WTC11 (cell line): ENCODE measurements at regions not wholly inside any gene's neighbourhood (a gene's known extent, or its start where the extent isn't known, plus 50 kb on each side); places are given as distances from the start of the nearest gene placed in this dataset.

Source experiments
- ATAC-seq: fragments of 200-7000 bp; cut with Tn5 transposase; 2 replicates; pipeline ENCODE4 v1.10.0; 2021; ENCODE audit warnings: mild to moderate bottlenecking, moderate library complexity
- CTCF ChIA-PET: fragments of 300-600 bp; sonication (Branson Sonifier 250); formaldehyde crosslinking; loops from one replicate; lab custom pipeline; 2021; ENCODE audit warnings: antibody characterized with exemption; lab: Charles Lee
- POLR2A ChIA-PET: fragments of 350-600 bp; sonication (Branson Sonifier 250); formaldehyde crosslinking; loops from one replicate; lab custom pipeline; 2021; ENCODE audit warnings: antibody characterized with exemption; lab: Charles Lee
- DNase-seq: peaks from one replicate; pipeline ENCODE4 v3.0.0; 2021; ENCODE audit warnings: low spot score
- H3K27ac Mint-ChIP-seq: 2 replicates; pipeline ENCODE4 v1.8.0; 2021; ENCODE audit warnings: mixed read lengths
- H3K27me3 Mint-ChIP-seq: 2 replicates; pipeline ENCODE4 v1.8.0; 2021; ENCODE audit warnings: low read depth, mild to moderate bottlenecking, moderate library complexity, mixed read lengths
- H3K36me3 Mint-ChIP-seq: 2 replicates; pipeline ENCODE4 v1.8.0; 2021; ENCODE audit warnings: mixed read lengths
- H3K4me1 Mint-ChIP-seq: 2 replicates; pipeline ENCODE4 v1.8.0; 2022; ENCODE audit warnings: mixed read lengths
- H3K4me3 Mint-ChIP-seq: 2 replicates; pipeline ENCODE4 v1.8.0; 2021; ENCODE audit warnings: mild to moderate bottlenecking, moderate library complexity, mixed read lengths
- H3K9me3 Mint-ChIP-seq: 2 replicates; pipeline ENCODE4 v1.8.0; 2021; ENCODE audit warnings: mixed read lengths
- ATF1 ChIP-seq: sonication (generic); formaldehyde crosslinking; IDR thresholded peaks from 2 replicates; pipeline ENCODE4 v1.8.1; 2023; ENCODE audit warnings: mild to moderate bottlenecking, moderate library complexity, missing genetic modification reagents
- CBFB ChIP-seq: sonication (generic); formaldehyde crosslinking; IDR thresholded peaks from 2 replicates; pipeline ENCODE4 v1.8.1; 2022; ENCODE audit warnings: mild to moderate bottlenecking, low read depth, missing genetic modification reagents
- ETV6 ChIP-seq: sonication (generic); formaldehyde crosslinking; IDR thresholded peaks from 2 replicates; pipeline ENCODE4 v1.8.1; 2022; ENCODE audit warnings: mild to moderate bottlenecking, missing genetic modification reagents
- NR1H2 ChIP-seq: sonication (generic); formaldehyde crosslinking; IDR thresholded peaks from 2 replicates; pipeline ENCODE4 v1.9.0; 2021; ENCODE audit warnings: mild to moderate bottlenecking, moderate library complexity, missing genetic modification reagents
- SMAD4 ChIP-seq: sonication (generic); formaldehyde crosslinking; IDR thresholded peaks from 2 replicates; pipeline ENCODE4 v1.8.0; 2022; ENCODE audit warnings: mild to moderate bottlenecking, missing genetic modification reagents
- TP53 ChIP-seq: sonication (generic); formaldehyde crosslinking; IDR thresholded peaks from 2 replicates; pipeline ENCODE4 v1.8.1; 2023; ENCODE audit warnings: mild to moderate bottlenecking, missing genetic modification reagents
- ZNF396 ChIP-seq: fragments of 250-450 bp; sonication (Bioruptor Pico); IDR thresholded peaks from 2 replicates; pipeline ENCODE4 v1.8.0; 2021; ENCODE audit warnings: mild to moderate bottlenecking, moderate library complexity, borderline replicate concordance
- TF ChIP-seq, protein P1 (sequence below): sonication (generic); formaldehyde crosslinking; IDR thresholded peaks from 2 replicates; pipeline ENCODE4 v1.8.1; 2023; ENCODE audit warnings: mild to moderate bottlenecking, missing genetic modification reagents, moderate library complexity
- TF ChIP-seq, protein P2 (sequence below): sonication (generic); formaldehyde crosslinking; conservative IDR thresholded peaks from 2 replicates; pipeline ENCODE4 v1.8.1; 2023; ENCODE audit warnings: mild to moderate bottlenecking, low read depth, missing genetic modification reagents, moderate library complexity
- TF ChIP-seq, protein P3 (sequence below): sonication (generic); formaldehyde crosslinking; IDR thresholded peaks from 2 replicates; pipeline ENCODE4 v1.8.0; 2022; ENCODE audit warnings: mild to moderate bottlenecking, missing genetic modification reagents
- TF ChIP-seq, protein P4 (sequence below): sonication (generic); formaldehyde crosslinking; IDR thresholded peaks from 2 replicates; pipeline ENCODE4 v1.8.0; 2022; ENCODE audit warnings: missing genetic modification reagents
- TF ChIP-seq, protein P5 (sequence below): fragments of 250-450 bp; sonication (Bioruptor Pico); IDR thresholded peaks from 2 replicates; pipeline ENCODE4 v1.9.0; 2021; ENCODE audit warnings: moderate library complexity, mild to moderate bottlenecking, inconsistent platforms, borderline replicate concordance
- TF ChIP-seq, protein P6 (sequence below): sonication (generic); formaldehyde crosslinking; IDR thresholded peaks from 2 replicates; pipeline ENCODE4 v1.8.1; 2023; ENCODE audit warnings: mild to moderate bottlenecking, missing genetic modification reagents
- TF ChIP-seq, protein P7 (sequence below): sonication (generic); formaldehyde crosslinking; IDR thresholded peaks from 2 replicates; pipeline ENCODE4 v1.8.0; 2023; ENCODE audit warnings: mild to moderate bottlenecking, missing genetic modification reagents

DNA sequence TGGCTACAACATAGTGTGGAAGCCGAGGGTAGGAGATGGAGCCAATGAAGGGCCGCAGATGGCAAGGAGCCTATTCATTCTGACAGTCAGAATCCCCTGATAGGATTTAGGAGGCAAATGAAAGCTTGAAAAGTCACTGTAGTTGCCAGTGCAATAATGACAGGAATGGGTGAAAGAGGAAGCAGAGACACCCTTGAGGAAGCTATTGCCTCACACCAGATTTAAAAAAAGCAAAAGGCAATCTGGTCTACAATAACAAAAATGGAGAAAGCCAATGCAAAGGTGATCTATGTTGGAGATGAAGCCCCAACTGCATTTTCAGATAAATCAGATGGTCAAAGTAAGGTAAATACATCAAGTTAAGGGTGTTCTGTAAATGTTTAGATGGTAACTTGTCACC is 158.5 kb downstream of the TUBA3C start:
- Mint-ChIP-seq H3K4me1 (no peaks in the 10 kb centered on the region), H3K9me3 (peaks cover 69% of the 10 kb centered on the region), H3K36me3 (peaks cover 70% of the 10 kb centered on the region), H3K27ac (no peak overlapping the region), H3K27me3 (0 out of 2 replicates have a peak, but pooled peaks cover 4% of the 10 kb centered on the region), H3K4me3 (no peak overlapping the region)
- no peak for DNase-seq
- CTCF ChIA-PET, result no interaction called here
- no peak for ATAC-seq
- TF ChIP-seq, protein P1, sequence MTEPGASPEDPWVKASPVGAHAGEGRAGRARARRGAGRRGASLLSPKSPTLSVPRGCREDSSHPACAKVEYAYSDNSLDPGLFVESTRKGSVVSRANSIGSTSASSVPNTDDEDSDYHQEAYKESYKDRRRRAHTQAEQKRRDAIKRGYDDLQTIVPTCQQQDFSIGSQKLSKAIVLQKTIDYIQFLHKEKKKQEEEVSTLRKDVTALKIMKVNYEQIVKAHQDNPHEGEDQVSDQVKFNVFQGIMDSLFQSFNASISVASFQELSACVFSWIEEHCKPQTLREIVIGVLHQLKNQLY (CRISPR knock-in tag), result no peak
- TF ChIP-seq SMAD4 (CRISPR knock-in tag), result no peak
- TF ChIP-seq ETV6 (CRISPR knock-in tag), result no peak
- no peak for TF ChIP-seq CBFB
- TF ChIP-seq, protein P2, sequence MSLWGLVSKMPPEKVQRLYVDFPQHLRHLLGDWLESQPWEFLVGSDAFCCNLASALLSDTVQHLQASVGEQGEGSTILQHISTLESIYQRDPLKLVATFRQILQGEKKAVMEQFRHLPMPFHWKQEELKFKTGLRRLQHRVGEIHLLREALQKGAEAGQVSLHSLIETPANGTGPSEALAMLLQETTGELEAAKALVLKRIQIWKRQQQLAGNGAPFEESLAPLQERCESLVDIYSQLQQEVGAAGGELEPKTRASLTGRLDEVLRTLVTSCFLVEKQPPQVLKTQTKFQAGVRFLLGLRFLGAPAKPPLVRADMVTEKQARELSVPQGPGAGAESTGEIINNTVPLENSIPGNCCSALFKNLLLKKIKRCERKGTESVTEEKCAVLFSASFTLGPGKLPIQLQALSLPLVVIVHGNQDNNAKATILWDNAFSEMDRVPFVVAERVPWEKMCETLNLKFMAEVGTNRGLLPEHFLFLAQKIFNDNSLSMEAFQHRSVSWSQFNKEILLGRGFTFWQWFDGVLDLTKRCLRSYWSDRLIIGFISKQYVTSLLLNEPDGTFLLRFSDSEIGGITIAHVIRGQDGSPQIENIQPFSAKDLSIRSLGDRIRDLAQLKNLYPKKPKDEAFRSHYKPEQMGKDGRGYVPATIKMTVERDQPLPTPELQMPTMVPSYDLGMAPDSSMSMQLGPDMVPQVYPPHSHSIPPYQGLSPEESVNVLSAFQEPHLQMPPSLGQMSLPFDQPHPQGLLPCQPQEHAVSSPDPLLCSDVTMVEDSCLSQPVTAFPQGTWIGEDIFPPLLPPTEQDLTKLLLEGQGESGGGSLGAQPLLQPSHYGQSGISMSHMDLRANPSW (CRISPR knock-in tag), result no peak
- TF ChIP-seq, protein P3, sequence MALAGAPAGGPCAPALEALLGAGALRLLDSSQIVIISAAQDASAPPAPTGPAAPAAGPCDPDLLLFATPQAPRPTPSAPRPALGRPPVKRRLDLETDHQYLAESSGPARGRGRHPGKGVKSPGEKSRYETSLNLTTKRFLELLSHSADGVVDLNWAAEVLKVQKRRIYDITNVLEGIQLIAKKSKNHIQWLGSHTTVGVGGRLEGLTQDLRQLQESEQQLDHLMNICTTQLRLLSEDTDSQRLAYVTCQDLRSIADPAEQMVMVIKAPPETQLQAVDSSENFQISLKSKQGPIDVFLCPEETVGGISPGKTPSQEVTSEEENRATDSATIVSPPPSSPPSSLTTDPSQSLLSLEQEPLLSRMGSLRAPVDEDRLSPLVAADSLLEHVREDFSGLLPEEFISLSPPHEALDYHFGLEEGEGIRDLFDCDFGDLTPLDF, result no peak
- TF ChIP-seq, protein P4, sequence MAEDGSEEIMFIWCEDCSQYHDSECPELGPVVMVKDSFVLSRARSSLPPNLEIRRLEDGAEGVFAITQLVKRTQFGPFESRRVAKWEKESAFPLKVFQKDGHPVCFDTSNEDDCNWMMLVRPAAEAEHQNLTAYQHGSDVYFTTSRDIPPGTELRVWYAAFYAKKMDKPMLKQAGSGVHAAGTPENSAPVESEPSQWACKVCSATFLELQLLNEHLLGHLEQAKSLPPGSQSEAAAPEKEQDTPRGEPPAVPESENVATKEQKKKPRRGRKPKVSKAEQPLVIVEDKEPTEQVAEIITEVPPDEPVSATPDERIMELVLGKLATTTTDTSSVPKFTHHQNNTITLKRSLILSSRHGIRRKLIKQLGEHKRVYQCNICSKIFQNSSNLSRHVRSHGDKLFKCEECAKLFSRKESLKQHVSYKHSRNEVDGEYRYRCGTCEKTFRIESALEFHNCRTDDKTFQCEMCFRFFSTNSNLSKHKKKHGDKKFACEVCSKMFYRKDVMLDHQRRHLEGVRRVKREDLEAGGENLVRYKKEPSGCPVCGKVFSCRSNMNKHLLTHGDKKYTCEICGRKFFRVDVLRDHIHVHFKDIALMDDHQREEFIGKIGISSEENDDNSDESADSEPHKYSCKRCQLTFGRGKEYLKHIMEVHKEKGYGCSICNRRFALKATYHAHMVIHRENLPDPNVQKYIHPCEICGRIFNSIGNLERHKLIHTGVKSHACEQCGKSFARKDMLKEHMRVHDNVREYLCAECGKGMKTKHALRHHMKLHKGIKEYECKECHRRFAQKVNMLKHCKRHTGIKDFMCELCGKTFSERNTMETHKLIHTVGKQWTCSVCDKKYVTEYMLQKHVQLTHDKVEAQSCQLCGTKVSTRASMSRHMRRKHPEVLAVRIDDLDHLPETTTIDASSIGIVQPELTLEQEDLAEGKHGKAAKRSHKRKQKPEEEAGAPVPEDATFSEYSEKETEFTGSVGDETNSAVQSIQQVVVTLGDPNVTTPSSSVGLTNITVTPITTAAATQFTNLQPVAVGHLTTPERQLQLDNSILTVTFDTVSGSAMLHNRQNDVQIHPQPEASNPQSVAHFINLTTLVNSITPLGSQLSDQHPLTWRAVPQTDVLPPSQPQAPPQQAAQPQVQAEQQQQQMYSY (CRISPR knock-in tag), result no peak
- TF ChIP-seq, protein P5, sequence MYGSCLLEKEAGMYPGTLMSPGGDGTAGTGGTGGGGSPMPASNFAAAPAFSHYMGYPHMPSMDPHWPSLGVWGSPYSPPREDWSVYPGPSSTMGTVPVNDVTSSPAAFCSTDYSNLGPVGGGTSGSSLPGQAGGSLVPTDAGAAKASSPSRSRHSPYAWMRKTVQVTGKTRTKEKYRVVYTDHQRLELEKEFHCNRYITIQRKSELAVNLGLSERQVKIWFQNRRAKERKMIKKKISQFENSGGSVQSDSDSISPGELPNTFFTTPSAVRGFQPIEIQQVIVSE, result no peak
- no peak for TF ChIP-seq TP53 (CRISPR knock-in tag)
- TF ChIP-seq NR1H2 (CRISPR knock-in tag), result no peak
- POLR2A ChIA-PET, result no interaction called here

DNA sequence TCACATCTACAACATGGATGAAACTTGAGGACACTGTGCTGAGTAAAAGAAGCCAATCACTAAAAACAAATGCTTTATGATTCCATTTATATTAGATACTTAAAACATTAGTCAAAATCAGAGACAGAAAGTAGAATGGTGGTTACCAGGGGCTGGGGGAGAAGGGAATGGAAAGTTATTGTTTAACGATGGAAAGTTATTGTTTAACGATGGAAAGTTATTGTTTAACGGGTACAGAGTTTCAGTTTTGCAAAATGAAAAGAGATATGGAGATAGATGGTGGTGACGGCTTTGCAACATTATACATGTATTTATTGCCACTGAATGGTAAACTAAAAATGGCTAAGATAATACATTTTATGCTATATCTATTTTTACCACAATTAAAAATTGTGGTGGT is 160.6 kb downstream of the TUBA3C start:
- TF ChIP-seq ATF1 (CRISPR knock-in tag), result no peak
- no peak for TF ChIP-seq ZNF396 (CRISPR knock-in tag)
- TF ChIP-seq, protein P6, sequence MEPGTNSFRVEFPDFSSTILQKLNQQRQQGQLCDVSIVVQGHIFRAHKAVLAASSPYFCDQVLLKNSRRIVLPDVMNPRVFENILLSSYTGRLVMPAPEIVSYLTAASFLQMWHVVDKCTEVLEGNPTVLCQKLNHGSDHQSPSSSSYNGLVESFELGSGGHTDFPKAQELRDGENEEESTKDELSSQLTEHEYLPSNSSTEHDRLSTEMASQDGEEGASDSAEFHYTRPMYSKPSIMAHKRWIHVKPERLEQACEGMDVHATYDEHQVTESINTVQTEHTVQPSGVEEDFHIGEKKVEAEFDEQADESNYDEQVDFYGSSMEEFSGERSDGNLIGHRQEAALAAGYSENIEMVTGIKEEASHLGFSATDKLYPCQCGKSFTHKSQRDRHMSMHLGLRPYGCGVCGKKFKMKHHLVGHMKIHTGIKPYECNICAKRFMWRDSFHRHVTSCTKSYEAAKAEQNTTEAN (CRISPR knock-in tag), result no peak
- TF ChIP-seq, protein P7, sequence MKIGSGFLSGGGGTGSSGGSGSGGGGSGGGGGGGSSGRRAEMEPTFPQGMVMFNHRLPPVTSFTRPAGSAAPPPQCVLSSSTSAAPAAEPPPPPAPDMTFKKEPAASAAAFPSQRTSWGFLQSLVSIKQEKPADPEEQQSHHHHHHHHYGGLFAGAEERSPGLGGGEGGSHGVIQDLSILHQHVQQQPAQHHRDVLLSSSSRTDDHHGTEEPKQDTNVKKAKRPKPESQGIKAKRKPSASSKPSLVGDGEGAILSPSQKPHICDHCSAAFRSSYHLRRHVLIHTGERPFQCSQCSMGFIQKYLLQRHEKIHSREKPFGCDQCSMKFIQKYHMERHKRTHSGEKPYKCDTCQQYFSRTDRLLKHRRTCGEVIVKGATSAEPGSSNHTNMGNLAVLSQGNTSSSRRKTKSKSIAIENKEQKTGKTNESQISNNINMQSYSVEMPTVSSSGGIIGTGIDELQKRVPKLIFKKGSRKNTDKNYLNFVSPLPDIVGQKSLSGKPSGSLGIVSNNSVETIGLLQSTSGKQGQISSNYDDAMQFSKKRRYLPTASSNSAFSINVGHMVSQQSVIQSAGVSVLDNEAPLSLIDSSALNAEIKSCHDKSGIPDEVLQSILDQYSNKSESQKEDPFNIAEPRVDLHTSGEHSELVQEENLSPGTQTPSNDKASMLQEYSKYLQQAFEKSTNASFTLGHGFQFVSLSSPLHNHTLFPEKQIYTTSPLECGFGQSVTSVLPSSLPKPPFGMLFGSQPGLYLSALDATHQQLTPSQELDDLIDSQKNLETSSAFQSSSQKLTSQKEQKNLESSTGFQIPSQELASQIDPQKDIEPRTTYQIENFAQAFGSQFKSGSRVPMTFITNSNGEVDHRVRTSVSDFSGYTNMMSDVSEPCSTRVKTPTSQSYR (CRISPR knock-in tag), result no peak
- no peaks in the 10 kb centered on the region for H3K4me1 Mint-ChIP-seq
- no peak overlapping the region for H3K27ac Mint-ChIP-seq
- ATAC-seq (no peak), DNase-seq (no peak)
- no peak overlapping the region for H3K4me3 Mint-ChIP-seq
- peaks cover 84% of the 10 kb centered on the region for H3K9me3 Mint-ChIP-seq
- H3K36me3 Mint-ChIP-seq, result peaks cover 78% of the 10 kb centered on the region
- ChIA-PET CTCF (no interaction called here), POLR2A (no interaction called here)
- peaks cover 9% of the 10 kb centered on the region for H3K27me3 Mint-ChIP-seq
